ENCODE measurements at regions not wholly inside any gene's neighbourhood (a gene's known extent, or its start where the extent isn't known, plus 50 kb on each side); places are given as distances from the start of the nearest gene placed in this dataset.

GRCh38 chr22:48781868-48782267 is 1045.8 kb downstream of the BRD1 start:
- DNase-seq (ENCODE audit: low read depth, low spot score) (no peak), ATAC-seq (no peak)
- Histone ChIP-seq H3K4me3 (ENCODE audit: low read depth in 2 of 2, low read length in 2 of 2) (no peak overlapping the region), H3K36me3 (ENCODE audit: control insufficient read depth, insufficient read depth, low read length) (no peaks in the 10 kb centered on the region), H3K4me1 (ENCODE audit: control insufficient read depth, insufficient read depth, low read length) (no peaks in the 10 kb centered on the region), H3K27ac (ENCODE audit: low read length) (no peak overlapping the region), H3K9me3 (ENCODE audit: control insufficient read depth, insufficient read depth, low read depth, low read length) (no peaks in the 10 kb centered on the region), H3K27me3 (ENCODE audit: control insufficient read depth, insufficient read depth, low read length) (no peaks in the 10 kb centered on the region)
- in situ Hi-C loops (cut with HindIII; ENCODE audit: low pct_unique_long_range_greater_than_20kb, low sequenced_read_pairs), result no loop called here
- TF ChIP-seq, protein P1, sequence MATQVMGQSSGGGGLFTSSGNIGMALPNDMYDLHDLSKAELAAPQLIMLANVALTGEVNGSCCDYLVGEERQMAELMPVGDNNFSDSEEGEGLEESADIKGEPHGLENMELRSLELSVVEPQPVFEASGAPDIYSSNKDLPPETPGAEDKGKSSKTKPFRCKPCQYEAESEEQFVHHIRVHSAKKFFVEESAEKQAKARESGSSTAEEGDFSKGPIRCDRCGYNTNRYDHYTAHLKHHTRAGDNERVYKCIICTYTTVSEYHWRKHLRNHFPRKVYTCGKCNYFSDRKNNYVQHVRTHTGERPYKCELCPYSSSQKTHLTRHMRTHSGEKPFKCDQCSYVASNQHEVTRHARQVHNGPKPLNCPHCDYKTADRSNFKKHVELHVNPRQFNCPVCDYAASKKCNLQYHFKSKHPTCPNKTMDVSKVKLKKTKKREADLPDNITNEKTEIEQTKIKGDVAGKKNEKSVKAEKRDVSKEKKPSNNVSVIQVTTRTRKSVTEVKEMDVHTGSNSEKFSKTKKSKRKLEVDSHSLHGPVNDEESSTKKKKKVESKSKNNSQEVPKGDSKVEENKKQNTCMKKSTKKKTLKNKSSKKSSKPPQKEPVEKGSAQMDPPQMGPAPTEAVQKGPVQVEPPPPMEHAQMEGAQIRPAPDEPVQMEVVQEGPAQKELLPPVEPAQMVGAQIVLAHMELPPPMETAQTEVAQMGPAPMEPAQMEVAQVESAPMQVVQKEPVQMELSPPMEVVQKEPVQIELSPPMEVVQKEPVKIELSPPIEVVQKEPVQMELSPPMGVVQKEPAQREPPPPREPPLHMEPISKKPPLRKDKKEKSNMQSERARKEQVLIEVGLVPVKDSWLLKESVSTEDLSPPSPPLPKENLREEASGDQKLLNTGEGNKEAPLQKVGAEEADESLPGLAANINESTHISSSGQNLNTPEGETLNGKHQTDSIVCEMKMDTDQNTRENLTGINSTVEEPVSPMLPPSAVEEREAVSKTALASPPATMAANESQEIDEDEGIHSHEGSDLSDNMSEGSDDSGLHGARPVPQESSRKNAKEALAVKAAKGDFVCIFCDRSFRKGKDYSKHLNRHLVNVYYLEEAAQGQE (IDR thresholded peaks at IDR 0.05; ENCODE audit: insufficient read depth in 1 of 2, low read depth in 2 of 2, low read length in 1 of 2), result no peak
- TF ChIP-seq, protein P2, sequence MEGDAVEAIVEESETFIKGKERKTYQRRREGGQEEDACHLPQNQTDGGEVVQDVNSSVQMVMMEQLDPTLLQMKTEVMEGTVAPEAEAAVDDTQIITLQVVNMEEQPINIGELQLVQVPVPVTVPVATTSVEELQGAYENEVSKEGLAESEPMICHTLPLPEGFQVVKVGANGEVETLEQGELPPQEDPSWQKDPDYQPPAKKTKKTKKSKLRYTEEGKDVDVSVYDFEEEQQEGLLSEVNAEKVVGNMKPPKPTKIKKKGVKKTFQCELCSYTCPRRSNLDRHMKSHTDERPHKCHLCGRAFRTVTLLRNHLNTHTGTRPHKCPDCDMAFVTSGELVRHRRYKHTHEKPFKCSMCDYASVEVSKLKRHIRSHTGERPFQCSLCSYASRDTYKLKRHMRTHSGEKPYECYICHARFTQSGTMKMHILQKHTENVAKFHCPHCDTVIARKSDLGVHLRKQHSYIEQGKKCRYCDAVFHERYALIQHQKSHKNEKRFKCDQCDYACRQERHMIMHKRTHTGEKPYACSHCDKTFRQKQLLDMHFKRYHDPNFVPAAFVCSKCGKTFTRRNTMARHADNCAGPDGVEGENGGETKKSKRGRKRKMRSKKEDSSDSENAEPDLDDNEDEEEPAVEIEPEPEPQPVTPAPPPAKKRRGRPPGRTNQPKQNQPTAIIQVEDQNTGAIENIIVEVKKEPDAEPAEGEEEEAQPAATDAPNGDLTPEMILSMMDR (IDR thresholded peaks at IDR 0.05), result no peak
- no peak for TF ChIP-seq TCF7L2 (IDR thresholded peaks at IDR 0.05; ENCODE audit: low read depth, low read length)
- TF ChIP-seq POLR2AphosphoS5 (IDR thresholded peaks at IDR 0.05; ENCODE audit: low read depth, low read length), result no peak
- no peak for TF ChIP-seq SIN3A (IDR thresholded peaks at IDR 0.05; ENCODE audit: borderline replicate concordance, insufficient read depth, low read depth, low read length)
- no TSS peak for BruUV-seq (replicated peaks)
- ChIA-PET POLR2A (no interaction called here), CTCF (no interaction called here)
- intact Hi-C loops (cut with micrococcal nuclease; ENCODE audit: unreplicated experiment), result no loop called here

- BruUV-seq (replicated peaks), result no TSS peak
- ChIA-PET CTCF (no interaction called here), POLR2A (no interaction called here)
- no peak for DNase-seq (ENCODE audit: low read depth, low spot score)
- ATAC-seq, result no peak
- TF ChIP-seq, protein P1 (IDR thresholded peaks at IDR 0.05; ENCODE audit: insufficient read depth in 1 of 2, low read depth in 2 of 2, low read length in 1 of 2), result no peak
- no peak for TF ChIP-seq TCF7L2 (IDR thresholded peaks at IDR 0.05; ENCODE audit: low read depth, low read length)
- no peak for TF ChIP-seq SIN3A (IDR thresholded peaks at IDR 0.05; ENCODE audit: borderline replicate concordance, insufficient read depth, low read depth, low read length)
- no peak for TF ChIP-seq POLR2AphosphoS5 (IDR thresholded peaks at IDR 0.05; ENCODE audit: low read depth, low read length)
- intact Hi-C loops (cut with micrococcal nuclease; ENCODE audit: unreplicated experiment), result no loop called here
- no peaks in the 10 kb centered on the region for H3K9me3 ChIP-seq (ENCODE audit: control insufficient read depth, insufficient read depth, low read depth, low read length)
- H3K27ac ChIP-seq (ENCODE audit: low read length), result no peak overlapping the region
- no peaks in the 10 kb centered on the region for H3K27me3 ChIP-seq (ENCODE audit: control insufficient read depth, insufficient read depth, low read length)
- no peaks in the 10 kb centered on the region for H3K36me3 ChIP-seq (ENCODE audit: control insufficient read depth, insufficient read depth, low read length)
- in situ Hi-C loops (cut with HindIII; ENCODE audit: low pct_unique_long_range_greater_than_20kb, low sequenced_read_pairs), result no loop called here
- H3K4me1 ChIP-seq (ENCODE audit: control insufficient read depth, insufficient read depth, low read length), result no peaks in the 10 kb centered on the region
- no peak overlapping the region for H3K4me3 ChIP-seq (ENCODE audit: low read depth in 2 of 2, low read length in 2 of 2)
Measured at GRCh38 chr22:48781391-48781790, 1046.3 kb downstream of the BRD1 start.

Measured in Panc1 (cell line).